HCT116 (cell line): ENCODE measurements at regions not wholly inside any gene's neighbourhood (a gene's known extent, or its start where the extent isn't known, plus 50 kb on each side); places are given as distances from the start of the nearest gene placed in this dataset.

Source experiments
- ATAC-seq: fragments of 200-7000 bp; cut with Tn5 transposase; 2 replicates; pipeline ENCODE4 v1.9.1; 2020; ENCODE audit warnings: mild to moderate bottlenecking, moderate library complexity
- BruUV-seq: library from RNA; stranded (reverse); fragments of 400-500 nt; replicated peaks from 2 replicates; lab custom pipeline; 2021; lab: Mats Ljungman, UMichigan
- CTCF ChIA-PET: fragments of 300-600 bp; sonication (Branson Sonifier 250); formaldehyde crosslinking; loops from one replicate; lab custom pipeline; 2021; ENCODE audit warnings: antibody characterized with exemption; lab: Charles Lee
- POLR2A ChIA-PET: fragments of 300-600, 350-600 bp; sonication (Branson Sonifier 250); formaldehyde crosslinking; loops from one replicate; lab custom pipeline; 2021; ENCODE audit warnings: antibody characterized with exemption; lab: Charles Lee
- RAD21 ChIA-PET, 2 experiments: fragments of 300-600 bp; sonication (Branson Sonifier 250); formaldehyde crosslinking; loops; one replicate each; lab custom pipeline; 2023; ENCODE audit warnings: low total read pairs in 2 of 2; ENCODE audit not compliant: uncharacterized antibody in 2 of 2, unreplicated experiment in 2 of 2, low non-redundant PET in 1 of 2; lab: Charles Lee
- DNase-seq: peaks from one replicate; pipeline ENCODE4 v3.0.0-alpha.2; 2010; ENCODE audit warnings: low read depth, low spot score
- H2AFZ ChIP-seq: fragments of 200-600 bp; shearing (Covaris generic), sonication (generic); 2 replicates; pipeline ENCODE4 v1.6.1; 2017; ENCODE audit warnings: low read depth, mixed run types, mixed read lengths, antibody characterized with exemption, low read length; ENCODE audit not compliant: poor library complexity, severe bottlenecking
- H3K27ac ChIP-seq: 2 replicates; pipeline ENCODE4 v1.5.1; 2012; ENCODE audit warnings: low read depth, low read length
- H3K27me3 ChIP-seq: fragments of 200-600 bp; sonication (generic); 2 replicates; pipeline ENCODE4 v1.6.1; 2016; ENCODE audit warnings: mixed run types, low read length, mixed read lengths; ENCODE audit not compliant: insufficient read depth
- H3K36me3 ChIP-seq, 2 experiments: fragments of 200-500 bp in 1 of 2; fragments of 200-600 bp in 1 of 2; sonication (Bioruptor generic) in 1 of 2; sonication (generic) in 1 of 2; 2 replicates each; pipeline versions ENCODE4 v1.5.1 to v1.6.1; 2014 to 2016; ENCODE audit warnings: low read length in 2 of 2, inconsistent platforms in 1 of 2, mixed read lengths in 1 of 2, mixed run types in 1 of 2; ENCODE audit not compliant: insufficient read depth in 2 of 2, control insufficient read depth in 1 of 2
- H3K4me1 ChIP-seq, 2 experiments: fragments of 200-600 bp in 1 of 2; sonication (generic) in 1 of 2; 2 replicates each; pipeline versions ENCODE4 v1.5.1 to v1.6.1; 2012 to 2017; ENCODE audit warnings: low read length in 2 of 2, inconsistent platforms in 1 of 2, mild to moderate bottlenecking in 1 of 2, mixed read lengths in 1 of 2, mixed run types in 1 of 2, moderate library complexity in 1 of 2; ENCODE audit not compliant: insufficient read depth in 2 of 2, control insufficient read depth in 1 of 2
- H3K4me2 ChIP-seq: fragments of 200-600 bp; sonication (generic); 2 replicates; pipeline ENCODE4 v1.6.1; 2017; ENCODE audit warnings: mixed run types, low read length, mixed read lengths
- H3K4me3 ChIP-seq, 2 experiments: fragments of 200-600 bp in 1 of 2; sonication (generic) in 1 of 2; replicated peaks in 1 of 2; 2 replicates each; pipeline ENCODE4 v1.5.1; 2011 to 2016; ENCODE audit warnings: low read length in 2 of 2, control low read depth in 1 of 2, low read depth in 1 of 2, mild to moderate bottlenecking in 1 of 2, mixed read lengths in 1 of 2, mixed run types in 1 of 2
- H3K79me2 ChIP-seq: fragments of 200-600 bp; sonication (generic); 2 replicates; pipeline ENCODE4 v1.6.1; 2017; ENCODE audit warnings: mild to moderate bottlenecking, mixed run types, low read length, moderate library complexity, mixed read lengths; ENCODE audit not compliant: insufficient read depth
- H3K9ac ChIP-seq: fragments of 200-600 bp; sonication (generic); 2 replicates; pipeline ENCODE4 v1.6.1; 2016; ENCODE audit warnings: low read length, mixed read lengths
- H3K9me2 ChIP-seq: fragments of 200-600 bp; sonication (generic), shearing (Covaris generic); 2 replicates; pipeline ENCODE4 v1.6.1; 2017; ENCODE audit warnings: mixed run types, mild to moderate bottlenecking, moderate library complexity; ENCODE audit not compliant: insufficient read depth
- H3K9me3 ChIP-seq, 2 experiments: fragments of 200-500 bp in 1 of 2; fragments of 200-600 bp in 1 of 2; sonication (Bioruptor generic) in 1 of 2; sonication (generic) in 1 of 2; 2 replicates each; pipeline ENCODE4 v1.6.1; 2014 to 2017; ENCODE audit warnings: low read length in 2 of 2, mixed read lengths in 2 of 2, inconsistent platforms in 1 of 2, low read depth in 1 of 2, mild to moderate bottlenecking in 1 of 2, mixed run types in 1 of 2, moderate library complexity in 1 of 2; ENCODE audit not compliant: control insufficient read depth in 1 of 2, insufficient read depth in 1 of 2
- H4K20me1 ChIP-seq: fragments of 200-600 bp; sonication (generic), shearing (Covaris generic); 2 replicates; pipeline ENCODE4 v1.6.1; 2017; ENCODE audit warnings: mixed run types, mild to moderate bottlenecking, moderate library complexity; ENCODE audit not compliant: insufficient read depth
- CBX3 ChIP-seq: IDR thresholded peaks from 2 replicates; pipeline ENCODE4 v1.6.1; 2012; ENCODE audit warnings: low read depth
- CEBPB ChIP-seq: IDR thresholded peaks from 2 replicates; pipeline ENCODE4 v1.6.1; 2012; ENCODE audit warnings: low read depth
- CTCF ChIP-seq, 3 experiments: fragments of 200-600 bp in 1 of 3; sonication (generic) in 1 of 3; IDR thresholded peaks in 2 of 3; conservative IDR thresholded peaks in 1 of 3; 2 replicates each; pipeline ENCODE4 v1.5.1; 2012 to 2017; ENCODE audit warnings: low read depth in 2 of 3, low read length in 2 of 3, antibody characterized with exemption in 1 of 3, borderline replicate concordance in 1 of 3, control low read depth in 1 of 3, mild to moderate bottlenecking in 1 of 3, mixed read lengths in 1 of 3, mixed run types in 1 of 3, moderate library complexity in 1 of 3; ENCODE audit not compliant: insufficient read depth in 1 of 3
- SIN3A ChIP-seq: IDR thresholded peaks from 2 replicates; pipeline ENCODE4 v1.6.1; 2012; ENCODE audit warnings: low read depth
- TCF7L2 ChIP-seq: IDR thresholded peaks from 2 replicates; pipeline ENCODE4 v1.7.0; 2011; ENCODE audit warnings: borderline replicate concordance, inconsistent platforms; ENCODE audit not compliant: insufficient read depth, insufficient read length; ENCODE audit errors: extremely low read depth
- intact Hi-C: fragments of 100-400 bp; cut with micrococcal nuclease; formaldehyde crosslinking; loops from 2 replicates; pipeline ENCODE4 v1.10.0; 2022
- TF ChIP-seq, protein P1 (sequence below): IDR thresholded peaks from 2 replicates; pipeline ENCODE4 v1.6.1; 2012; ENCODE audit warnings: low read depth

- Histone ChIP-seq H3K27me3 (peaks cover 37% of the 10 kb centered on the region), H3K4me1 (no peaks in the 10 kb centered on the region)
- CTCF ChIA-PET, result no interaction called here
These were observed 91.6 kb downstream of the EDN3 start for GRCh38 chr20:59391975-59392374.

More at GRCh38 chr20:59391975-59392374, 91.6 kb downstream of the EDN3 start:
- DNase-seq, result no peak
- Histone ChIP-seq H3K36me3 (no peaks in the 10 kb centered on the region), H3K9me3 (no peaks in the 10 kb centered on the region), H3K9me2 (no peaks in the 10 kb centered on the region; the same call in 1 of the 2 replicates), H4K20me1 (no peaks in the 10 kb centered on the region), H3K27ac (no peak overlapping the region), H3K4me3 (no peak overlapping the region), H3K9ac (no peak overlapping the region), H3K4me2 (no peak overlapping the region), H2AFZ (no peak overlapping the region), H3K79me2 (no peaks in the 10 kb centered on the region)
- POLR2A ChIA-PET, result no interaction called here
- no peak for ATAC-seq
- RAD21 ChIA-PET, result no interaction called here
- TF ChIP-seq, protein P1, sequence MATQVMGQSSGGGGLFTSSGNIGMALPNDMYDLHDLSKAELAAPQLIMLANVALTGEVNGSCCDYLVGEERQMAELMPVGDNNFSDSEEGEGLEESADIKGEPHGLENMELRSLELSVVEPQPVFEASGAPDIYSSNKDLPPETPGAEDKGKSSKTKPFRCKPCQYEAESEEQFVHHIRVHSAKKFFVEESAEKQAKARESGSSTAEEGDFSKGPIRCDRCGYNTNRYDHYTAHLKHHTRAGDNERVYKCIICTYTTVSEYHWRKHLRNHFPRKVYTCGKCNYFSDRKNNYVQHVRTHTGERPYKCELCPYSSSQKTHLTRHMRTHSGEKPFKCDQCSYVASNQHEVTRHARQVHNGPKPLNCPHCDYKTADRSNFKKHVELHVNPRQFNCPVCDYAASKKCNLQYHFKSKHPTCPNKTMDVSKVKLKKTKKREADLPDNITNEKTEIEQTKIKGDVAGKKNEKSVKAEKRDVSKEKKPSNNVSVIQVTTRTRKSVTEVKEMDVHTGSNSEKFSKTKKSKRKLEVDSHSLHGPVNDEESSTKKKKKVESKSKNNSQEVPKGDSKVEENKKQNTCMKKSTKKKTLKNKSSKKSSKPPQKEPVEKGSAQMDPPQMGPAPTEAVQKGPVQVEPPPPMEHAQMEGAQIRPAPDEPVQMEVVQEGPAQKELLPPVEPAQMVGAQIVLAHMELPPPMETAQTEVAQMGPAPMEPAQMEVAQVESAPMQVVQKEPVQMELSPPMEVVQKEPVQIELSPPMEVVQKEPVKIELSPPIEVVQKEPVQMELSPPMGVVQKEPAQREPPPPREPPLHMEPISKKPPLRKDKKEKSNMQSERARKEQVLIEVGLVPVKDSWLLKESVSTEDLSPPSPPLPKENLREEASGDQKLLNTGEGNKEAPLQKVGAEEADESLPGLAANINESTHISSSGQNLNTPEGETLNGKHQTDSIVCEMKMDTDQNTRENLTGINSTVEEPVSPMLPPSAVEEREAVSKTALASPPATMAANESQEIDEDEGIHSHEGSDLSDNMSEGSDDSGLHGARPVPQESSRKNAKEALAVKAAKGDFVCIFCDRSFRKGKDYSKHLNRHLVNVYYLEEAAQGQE, result no peak
- TF ChIP-seq TCF7L2 (no peak), CBX3 (no peak), SIN3A (no peak), CEBPB (no peak), CTCF (IDR thresholded peaks at IDR 0.05 in 2 of 3, conservative IDR thresholded peaks at IDR 0.05 in 1 of 3; ENCODE audit: borderline replicate concordance in 1 of 3, insufficient read depth in 1 of 3, low read depth in 2 of 3, low read length in 2 of 3) (no peak)
- intact Hi-C loops, result no loop called here
- no TSS peak for BruUV-seq
